RWPE1 (cell line): ENCODE measurements at regions not wholly inside any gene's neighbourhood (a gene's known extent, or its start where the extent isn't known, plus 50 kb on each side); places are given as distances from the start of the nearest gene placed in this dataset.
"Not testable (repeated sequence)": the region's sequence is repeated elsewhere in the genome, so short reads cannot be mapped to it uniquely, and the experiment has no call there.

Source experiments
- CTCF ChIA-PET: fragments of 350-600 bp; sonication (Branson Sonifier 250); formaldehyde crosslinking; extraction: SDS; loops from one replicate; lab custom pipeline; 2021; lab: Yijun Ruan, JAX
- POLR2A ChIA-PET: fragments of 400-600 bp; formaldehyde crosslinking; extraction: SDS; loops from one replicate; lab custom pipeline; 2020; ENCODE audit warnings: antibody characterized with exemption; ENCODE audit not compliant: low non-redundant PET; lab: Yijun Ruan, JAX
- DNase-seq: peaks from one replicate; pipeline ENCODE4 v3.0.0; 2012; ENCODE audit warnings: low spot score
- H3K27ac ChIP-seq: fragments of 450-650 bp; 2 replicates; pipeline ENCODE4 v1.5.1; 2017
- CTCF ChIP-seq: fragments of 450-650 bp; conservative IDR thresholded peaks from 2 replicates; pipeline ENCODE4 v1.5.1; 2017; ENCODE audit warnings: low read depth, mild to moderate bottlenecking

DNA sequence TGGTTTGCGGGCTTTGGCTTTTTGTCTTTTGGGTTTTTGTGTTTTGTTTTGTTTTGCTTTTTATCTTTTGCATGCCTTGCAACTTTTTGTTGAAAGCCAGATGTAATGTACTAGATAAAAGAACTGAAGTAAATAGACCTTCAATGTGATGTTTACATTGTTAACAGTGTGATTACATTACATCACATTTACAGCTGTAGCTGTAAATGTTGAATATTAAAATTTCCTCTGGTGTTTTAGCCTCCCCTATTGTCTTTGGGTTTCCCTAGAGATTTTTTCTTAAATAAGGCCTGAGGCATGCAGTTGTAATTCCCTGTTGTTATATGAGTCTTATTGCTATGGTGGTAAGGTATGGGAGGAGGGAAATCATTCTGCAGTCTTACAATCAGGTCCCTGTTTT lies 275.0 kb downstream of the PARM1 start:
- CTCF ChIA-PET: no interaction called here
- POLR2A ChIA-PET: no interaction called here
- no peak for TF ChIP-seq CTCF
- DNase-seq: no peak
- H3K27ac ChIP-seq: no peak overlapping the region

- POLR2A ChIA-PET: no interaction called here
Measured at GRCh38 chr4:75195111-75195510, 262.2 kb downstream of the PARM1 start.

DNA sequence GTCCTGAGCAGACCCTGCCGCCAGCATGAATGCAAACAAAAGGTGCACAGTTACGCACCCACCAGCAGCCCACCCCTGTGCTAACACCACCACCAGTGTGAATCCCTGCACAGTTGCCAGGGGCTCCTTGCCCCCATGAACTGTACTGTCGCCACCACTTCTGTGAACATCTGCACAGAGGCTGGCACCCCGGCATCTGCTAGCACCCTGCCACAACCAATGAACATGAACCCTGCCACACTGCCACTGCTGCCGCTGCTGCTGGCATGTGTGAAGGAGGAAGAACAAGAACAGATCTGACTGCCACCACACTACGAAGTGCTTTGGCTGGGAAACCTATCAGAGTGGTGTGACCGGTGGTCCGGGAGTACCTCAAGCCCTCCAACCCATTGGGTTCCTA lies 261.3 kb downstream of the PARM1 start:
- ChIA-PET CTCF (no interaction called here), POLR2A (no interaction called here)
- no peak for TF ChIP-seq CTCF
- H3K27ac ChIP-seq: no peak overlapping the region
- no peak for DNase-seq

More at GRCh38 chr4:75195111-75195510, 262.2 kb downstream of the PARM1 start:
- CTCF ChIA-PET: no interaction called here
- no peak for TF ChIP-seq CTCF
- H3K27ac ChIP-seq: no peak overlapping the region
- no peak for DNase-seq

GRCh38 chr4:75192182-75192581 lies 259.3 kb downstream of the PARM1 start:
- POLR2A ChIA-PET, DNase-seq, CTCF ChIA-PET, H3K27ac ChIP-seq: not testable (repeated sequence)

DNA sequence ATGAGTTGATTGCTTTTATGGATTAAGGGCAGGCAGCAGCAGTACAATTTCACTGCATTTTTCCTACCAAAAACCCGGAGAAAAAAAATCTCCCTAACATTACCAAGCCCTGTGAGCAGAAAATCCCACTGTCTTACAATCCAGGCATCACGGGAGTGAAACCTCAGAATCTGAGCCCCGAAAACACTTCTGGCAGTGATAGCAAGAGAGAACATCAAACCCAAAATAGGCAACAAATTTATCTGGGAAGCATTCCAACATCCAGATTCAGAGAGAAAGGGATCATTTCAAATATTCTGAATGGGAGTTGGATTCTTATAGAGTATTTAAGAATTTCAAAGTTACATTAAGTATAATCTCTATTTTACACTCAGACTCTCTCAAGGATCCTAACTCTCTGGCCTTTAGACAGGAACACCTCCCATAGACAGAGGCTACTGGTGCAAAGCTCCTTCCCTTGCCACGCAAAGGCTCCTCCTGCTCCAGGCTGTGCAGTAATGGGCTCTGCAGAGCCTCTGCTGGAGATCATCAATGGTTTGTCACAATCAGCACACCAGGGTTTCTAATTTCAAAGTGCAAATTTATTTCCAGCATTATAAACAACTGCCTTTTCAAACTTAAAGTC lies 256.9 kb downstream of the PARM1 start:
- TF ChIP-seq CTCF: no peak
- no peak for DNase-seq
- no peak overlapping the region for H3K27ac ChIP-seq
- ChIA-PET CTCF (no interaction called here), POLR2A (no interaction called here)

- DNase-seq: no peak
Measured at GRCh38 chr4:75180790-75181776, 248.2 kb downstream of the PARM1 start.

More at GRCh38 chr4:75180790-75181776, 248.2 kb downstream of the PARM1 start:
- no peak for TF ChIP-seq CTCF
- CTCF ChIA-PET: no interaction called here
- POLR2A ChIA-PET: no interaction called here
- H3K27ac ChIP-seq: no peak overlapping the region
